ENCODE measurements at regions not wholly inside any gene's neighbourhood (a gene's known extent, or its start where the extent isn't known, plus 50 kb on each side); places are given as distances from the start of the nearest gene placed in this dataset.

GRCh38 chr1:112807999-112808398, 92.9 kb upstream of the PPM1J start:
- H3K9me3 ChIP-seq, result no peaks in the 10 kb centered on the region
- intact Hi-C loops (cut with DNase I), result loop anchor here (10.0 kb wide), 1 partner anchor 247 kb away; no protein-coding TSS in a partner anchor
- no peaks in the 10 kb centered on the region for H3K27me3 ChIP-seq
- no peak for DNase-seq (ENCODE audit: extremely low spot score in 2 of 2)
- H3K27ac ChIP-seq, result no peak overlapping the region
- H3K4me3 ChIP-seq, result no peak overlapping the region
- H3K36me3 ChIP-seq, result no peaks in the 10 kb centered on the region
- H3K4me1 ChIP-seq, result no peaks in the 10 kb centered on the region
- TF ChIP-seq POLR2A (IDR thresholded peaks at IDR 0.05) (no peak), POLR2AphosphoS5 (IDR thresholded peaks at IDR 0.05; ENCODE audit: insufficient read depth in 1 of 2, low read depth in 1 of 2) (no peak)
- TF ChIP-seq, protein P1, sequence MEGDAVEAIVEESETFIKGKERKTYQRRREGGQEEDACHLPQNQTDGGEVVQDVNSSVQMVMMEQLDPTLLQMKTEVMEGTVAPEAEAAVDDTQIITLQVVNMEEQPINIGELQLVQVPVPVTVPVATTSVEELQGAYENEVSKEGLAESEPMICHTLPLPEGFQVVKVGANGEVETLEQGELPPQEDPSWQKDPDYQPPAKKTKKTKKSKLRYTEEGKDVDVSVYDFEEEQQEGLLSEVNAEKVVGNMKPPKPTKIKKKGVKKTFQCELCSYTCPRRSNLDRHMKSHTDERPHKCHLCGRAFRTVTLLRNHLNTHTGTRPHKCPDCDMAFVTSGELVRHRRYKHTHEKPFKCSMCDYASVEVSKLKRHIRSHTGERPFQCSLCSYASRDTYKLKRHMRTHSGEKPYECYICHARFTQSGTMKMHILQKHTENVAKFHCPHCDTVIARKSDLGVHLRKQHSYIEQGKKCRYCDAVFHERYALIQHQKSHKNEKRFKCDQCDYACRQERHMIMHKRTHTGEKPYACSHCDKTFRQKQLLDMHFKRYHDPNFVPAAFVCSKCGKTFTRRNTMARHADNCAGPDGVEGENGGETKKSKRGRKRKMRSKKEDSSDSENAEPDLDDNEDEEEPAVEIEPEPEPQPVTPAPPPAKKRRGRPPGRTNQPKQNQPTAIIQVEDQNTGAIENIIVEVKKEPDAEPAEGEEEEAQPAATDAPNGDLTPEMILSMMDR (IDR thresholded peaks at IDR 0.05), result no peak

GRCh38 chr1:112807117-112807516, 92.0 kb upstream of the PPM1J start:
- no peak overlapping the region for H3K27ac ChIP-seq
- intact Hi-C loops (cut with DNase I), result loop anchor here (10.0 kb wide), 1 partner anchor 248 kb away; no protein-coding TSS in a partner anchor
- H3K4me3 ChIP-seq, result no peak overlapping the region
- no peaks in the 10 kb centered on the region for H3K4me1 ChIP-seq
- DNase-seq (ENCODE audit: extremely low spot score in 2 of 2), result no peak
- H3K9me3 ChIP-seq, result no peaks in the 10 kb centered on the region
- TF ChIP-seq, protein P1 (IDR thresholded peaks at IDR 0.05), result no peak
- no peak for TF ChIP-seq POLR2AphosphoS5 (IDR thresholded peaks at IDR 0.05; ENCODE audit: insufficient read depth in 1 of 2, low read depth in 1 of 2)
- TF ChIP-seq POLR2A (IDR thresholded peaks at IDR 0.05), result no peak
- H3K36me3 ChIP-seq, result no peaks in the 10 kb centered on the region
- no peaks in the 10 kb centered on the region for H3K27me3 ChIP-seq

DNA sequence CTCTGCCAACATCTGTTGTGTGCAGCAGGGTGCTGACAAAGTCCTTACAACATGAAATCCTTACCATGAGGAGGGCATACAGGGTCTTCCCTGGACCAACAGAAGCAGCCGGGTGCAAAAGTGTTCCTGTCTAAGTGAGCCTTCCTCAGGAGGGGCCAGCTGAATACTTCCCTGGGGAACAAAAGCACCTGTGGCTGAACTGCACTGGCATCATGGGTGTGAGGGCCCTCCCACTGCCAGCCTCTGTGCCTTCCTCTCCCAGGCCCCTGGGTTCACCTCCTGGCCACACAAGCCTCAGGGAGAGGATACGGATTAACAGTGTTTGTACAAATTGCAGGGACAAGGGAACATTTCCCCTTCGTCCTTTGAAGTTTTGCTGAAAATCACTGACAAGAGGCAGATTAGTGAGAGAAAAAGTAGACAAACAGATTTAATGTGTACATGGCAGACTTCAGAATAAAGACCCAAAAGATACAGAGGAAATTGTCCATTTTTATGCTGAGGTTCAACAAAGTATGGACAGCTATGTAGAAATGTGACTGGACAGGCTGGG, 91.0 kb upstream of the PPM1J start:
- no peaks in the 10 kb centered on the region for H3K9me3 ChIP-seq
- intact Hi-C loops (cut with DNase I), result loop anchor here (10.0 kb wide), 1 partner anchor 249 kb away; no protein-coding TSS in a partner anchor
- TF ChIP-seq, protein P1 (IDR thresholded peaks at IDR 0.05), result no peak
- TF ChIP-seq POLR2A (IDR thresholded peaks at IDR 0.05) (no peak), POLR2AphosphoS5 (IDR thresholded peaks at IDR 0.05; ENCODE audit: insufficient read depth in 1 of 2, low read depth in 1 of 2) (no peak)
- no peaks in the 10 kb centered on the region for H3K4me1 ChIP-seq
- no peaks in the 10 kb centered on the region for H3K36me3 ChIP-seq
- H3K27ac ChIP-seq, result no peak overlapping the region
- H3K4me3 ChIP-seq, result no peak overlapping the region
- no peak for DNase-seq (ENCODE audit: extremely low spot score in 2 of 2)
- no peaks in the 10 kb centered on the region for H3K27me3 ChIP-seq

DNA sequence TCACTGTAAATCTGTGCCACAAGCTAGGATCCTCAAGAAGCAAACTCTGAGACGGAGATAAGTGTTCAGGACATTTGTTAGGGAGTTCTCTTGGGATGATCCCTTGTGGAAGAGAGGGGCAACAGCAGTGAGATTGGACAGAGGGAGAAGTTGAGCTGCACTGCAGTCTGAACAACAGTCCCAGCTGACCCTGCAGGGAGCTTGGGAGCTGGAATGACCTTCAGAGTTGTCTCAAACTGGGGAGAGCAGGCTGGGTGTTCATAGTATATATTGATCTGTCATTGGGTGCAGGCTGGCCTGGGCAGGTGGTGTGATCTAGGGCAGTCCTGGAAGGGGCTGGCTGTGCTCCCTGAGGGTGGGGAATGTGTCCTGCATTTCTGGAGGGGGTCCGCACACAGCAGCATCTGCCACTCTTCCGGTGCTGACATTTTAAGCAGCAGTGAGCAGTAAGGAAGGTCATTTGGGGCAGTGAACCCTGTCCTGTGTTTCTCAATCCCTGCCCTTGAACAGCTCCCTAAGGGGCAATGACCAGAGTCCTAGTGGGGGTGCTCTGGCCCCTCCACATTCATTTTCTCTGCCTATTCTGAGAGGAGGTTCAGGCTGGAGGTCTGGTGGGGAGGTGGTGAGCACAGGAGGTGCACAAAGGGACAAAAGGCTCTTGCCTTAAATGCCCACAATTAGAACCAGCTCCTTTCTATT, 90.2 kb upstream of the PPM1J start:
- H3K4me1 ChIP-seq, result no peaks in the 10 kb centered on the region
- TF ChIP-seq, protein P1 (IDR thresholded peaks at IDR 0.05), result no peak
- TF ChIP-seq POLR2A (IDR thresholded peaks at IDR 0.05) (no peak), POLR2AphosphoS5 (IDR thresholded peaks at IDR 0.05; ENCODE audit: insufficient read depth in 1 of 2, low read depth in 1 of 2) (no peak)
- intact Hi-C loops (cut with DNase I), result loop anchor here (10.0 kb wide), 1 partner anchor 249 kb away; no protein-coding TSS in a partner anchor
- no peaks in the 10 kb centered on the region for H3K27me3 ChIP-seq
- no peaks in the 10 kb centered on the region for H3K36me3 ChIP-seq
- no peak for DNase-seq (ENCODE audit: extremely low spot score in 2 of 2)
- no peak overlapping the region for H3K4me3 ChIP-seq
- H3K27ac ChIP-seq, result no peak overlapping the region
- no peaks in the 10 kb centered on the region for H3K9me3 ChIP-seq

Data from vagina (tissue), 2 donors.